Fibroblast of mammary gland (primary cell): ENCODE measurements at regions not wholly inside any gene's neighbourhood (a gene's known extent, or its start where the extent isn't known, plus 50 kb on each side); places are given as distances from the start of the nearest gene placed in this dataset.

Source experiments
- DNase-seq: peaks from one replicate; pipeline ENCODE4 v3.0.0-alpha.2; 2010; ENCODE audit warnings: low read depth
- H3K4me3 ChIP-seq: 2 replicates; pipeline ENCODE4 v1.5.1; 2011; ENCODE audit warnings: low read depth, mild to moderate bottlenecking, low read length, moderate library complexity; ENCODE audit not compliant: control insufficient read depth
- CTCF ChIP-seq: conservative IDR thresholded peaks from 2 replicates; pipeline ENCODE4 v1.5.1; 2011; ENCODE audit warnings: low read depth, low read length, inconsistent platforms; ENCODE audit not compliant: control insufficient read depth, insufficient read depth

DNA sequence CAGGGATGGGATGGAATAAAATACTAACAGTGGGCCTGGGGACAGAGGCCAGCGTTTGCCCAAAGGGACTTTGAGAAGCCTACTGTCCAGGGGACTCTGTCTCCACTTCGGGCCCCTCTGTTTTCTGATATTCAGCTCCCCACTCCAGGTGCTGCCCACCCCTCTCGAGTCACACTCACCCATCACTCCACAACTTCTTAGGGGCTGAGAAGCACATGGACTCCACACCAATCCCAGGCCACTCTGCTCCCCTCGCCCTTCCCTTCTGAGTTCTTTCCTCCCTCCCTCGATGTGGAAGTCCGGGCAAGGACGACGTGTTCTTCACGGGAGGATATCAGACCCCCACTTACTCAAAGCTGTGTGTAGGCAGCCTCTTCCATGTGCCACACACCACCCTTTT lies 124.5 kb downstream of the BARX1 start:
- H3K4me3 ChIP-seq, result no peak overlapping the region
- no peak for DNase-seq
- TF ChIP-seq CTCF, result no peak

GRCh38 chr9:93830012-93830596 lies 125.1 kb downstream of the BARX1 start:
- TF ChIP-seq CTCF, result no peak
- no peak for DNase-seq

DNA sequence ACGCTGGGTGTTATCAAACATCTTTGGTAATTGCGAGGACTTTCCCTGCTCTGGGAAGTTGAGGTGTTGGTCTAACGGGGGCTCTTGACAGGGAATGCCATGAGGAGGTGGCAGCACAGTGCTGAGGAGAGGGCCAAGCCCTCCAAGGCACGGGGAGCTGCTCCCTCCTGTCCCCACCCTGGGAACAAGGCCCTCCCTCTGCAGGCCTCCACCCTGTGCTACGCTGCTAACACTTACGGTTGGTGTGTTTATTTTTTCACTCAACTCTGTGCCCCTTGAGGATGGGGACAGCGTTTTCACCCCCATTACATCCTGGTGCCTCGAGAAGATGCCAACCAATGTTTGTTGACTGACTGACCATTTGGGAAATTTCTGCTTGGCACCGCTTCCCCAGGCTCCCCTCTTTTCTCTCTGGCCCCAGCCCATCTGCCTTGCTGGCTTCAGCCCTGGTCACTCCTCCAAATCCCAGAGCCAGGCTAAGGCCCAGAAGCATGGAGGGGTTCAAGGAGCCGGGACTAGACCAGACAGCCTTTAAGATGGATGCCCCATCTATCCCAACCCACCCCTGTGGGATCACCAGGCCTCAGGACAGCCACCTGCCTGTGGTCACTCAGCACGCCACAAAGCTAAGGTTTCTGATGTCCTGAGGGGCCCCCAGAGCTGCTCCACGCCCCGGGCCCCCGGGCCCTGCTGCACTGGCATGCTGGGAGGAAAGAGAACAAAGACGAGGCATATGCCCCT lies 125.7 kb downstream of the BARX1 start:
- no peak for DNase-seq
- H3K4me3 ChIP-seq, result no peak overlapping the region
- no peak for TF ChIP-seq CTCF

More at GRCh38 chr9:93830012-93830596, 125.1 kb downstream of the BARX1 start:
- no peak overlapping the region for H3K4me3 ChIP-seq

DNA sequence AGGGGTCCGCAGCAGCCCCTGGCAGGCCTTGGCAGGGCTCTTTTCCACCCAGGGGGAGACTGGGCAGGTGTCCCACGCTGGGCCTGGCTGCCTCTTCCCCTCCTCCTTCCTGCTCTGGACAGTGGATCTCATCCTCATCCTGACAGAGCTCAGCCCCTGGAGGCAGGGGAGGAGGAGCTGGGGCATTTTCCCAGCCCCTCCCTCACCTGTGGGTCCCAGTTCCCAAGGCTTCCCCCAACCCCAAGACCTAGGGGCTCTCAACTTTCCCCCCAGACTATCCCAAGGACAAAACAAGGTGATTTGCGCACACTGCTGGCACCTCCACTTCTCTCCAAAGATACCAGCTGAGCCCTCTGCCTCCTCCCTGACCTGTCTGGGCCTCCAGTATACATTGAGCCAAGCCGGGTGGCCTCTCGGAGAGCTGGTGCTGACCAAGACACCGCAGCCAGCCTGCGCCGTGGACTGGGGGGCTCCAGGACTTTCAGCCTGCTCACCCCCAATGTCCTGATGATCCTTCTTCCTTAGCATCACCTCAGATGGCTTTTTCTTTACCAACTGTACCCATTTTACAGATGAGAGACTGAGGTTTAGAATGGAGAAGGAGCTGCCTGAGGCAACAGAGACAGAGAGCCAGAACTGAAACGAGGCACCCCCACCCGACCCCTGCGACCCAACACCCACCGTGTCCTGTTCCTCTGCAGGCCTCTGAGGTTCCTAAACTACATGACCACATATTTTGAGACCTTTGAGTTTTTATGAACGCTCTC lies 126.6 kb downstream of the BARX1 start:
- H3K4me3 ChIP-seq, result no peak overlapping the region
- TF ChIP-seq CTCF, result no peak
- no peak for DNase-seq

DNA sequence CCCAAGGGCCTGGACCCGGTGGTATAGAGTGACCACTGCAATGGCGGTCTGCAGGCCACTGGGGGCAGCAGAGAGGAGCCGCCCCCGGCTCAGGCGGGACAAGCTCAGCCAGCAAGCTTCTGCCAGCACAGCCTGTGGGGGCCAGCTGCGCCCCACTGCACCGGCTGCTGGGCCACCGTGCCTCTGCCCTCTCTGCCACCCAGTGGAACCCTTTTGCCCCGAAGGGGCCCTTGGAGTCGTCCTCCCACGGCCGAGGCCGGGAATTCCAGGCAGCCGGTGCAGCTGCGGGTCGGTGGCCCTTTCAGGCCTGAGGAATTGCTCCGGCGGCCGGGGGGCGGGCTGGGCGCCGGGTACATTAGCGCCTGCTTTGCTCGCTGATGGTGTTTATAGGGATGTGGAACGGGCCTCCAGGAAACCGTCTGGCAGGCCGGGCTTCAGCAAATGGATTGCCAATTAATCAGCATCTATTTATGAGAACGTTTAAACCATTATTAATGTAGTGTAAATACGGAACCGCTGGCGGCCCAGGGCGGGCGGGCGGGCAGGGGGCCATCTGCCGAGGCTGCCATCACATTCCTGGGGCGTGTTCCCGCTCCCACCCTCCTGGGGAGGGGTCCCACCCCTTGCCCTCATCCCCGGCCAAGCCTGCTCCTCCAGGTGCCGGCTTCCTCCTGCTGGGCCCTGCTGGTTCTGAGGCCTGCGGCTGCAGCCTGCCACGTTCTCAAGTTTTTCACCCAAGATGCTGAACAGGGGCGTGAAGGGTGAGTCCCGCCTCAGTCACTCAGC lies 127.4 kb downstream of the BARX1 start:
- peak; percentile 38 for DNase-seq
- TF ChIP-seq CTCF, result peak; percentile 76
- H3K4me3 ChIP-seq, result no peak overlapping the region

GRCh38 chr9:93826905-93827544 lies 128.1 kb downstream of the BARX1 start:
- H3K4me3 ChIP-seq, result no peak overlapping the region
- no peak for DNase-seq
- no peak for TF ChIP-seq CTCF
